SK-N-SH treated with all-trans-retinoic acid at 6 μM for 48 hours (cell line): ENCODE measurements at regions not wholly inside any gene's neighbourhood (a gene's known extent, or its start where the extent isn't known, plus 50 kb on each side); places are given as distances from the start of the nearest gene placed in this dataset.

Source experiments
- RARB ChIP-seq: fragments of 250-450 bp; sonication (Bioruptor Pico); IDR thresholded peaks from 2 replicates; pipeline ENCODE4 v1.8.0; 2021; ENCODE audit warnings: mild to moderate bottlenecking, moderate library complexity
- TSHZ2 ChIP-seq: fragments of 250-450 bp; sonication (Bioruptor Pico); IDR thresholded peaks from 2 replicates; pipeline ENCODE4 v1.5.0; 2020; ENCODE audit warnings: mild to moderate bottlenecking, moderate library complexity
- ZNF8 ChIP-seq: fragments of 450-650 bp; formaldehyde crosslinking; IDR thresholded peaks from 2 replicates; pipeline ENCODE4 v1.5.0; 2020; ENCODE audit warnings: mild to moderate bottlenecking, moderate library complexity

- TF ChIP-seq RARB (CRISPR knock-in tag) (no peak), ZNF8 (no peak), TSHZ2 (CRISPR knock-in tag) (no peak)
Observed at GRCh38 chr17:5788266-5788900, 204.1 kb upstream of the NLRP1 start.
